Nucleus accumbens (tissue), 56 donors: ENCODE measurements at regions not wholly inside any gene's neighbourhood (a gene's known extent, or its start where the extent isn't known, plus 50 kb on each side); places are given as distances from the start of the nearest gene placed in this dataset.
A peak's percentile ranks its signal among the peaks of the same experiment; 100 is the strongest.

Experiments used
- DNase-seq, 56 donors: peaks; one replicate each; lab custom pipeline; 2025; lab: John Stamatoyannopoulos, UW

GRCh38 chr7:84354866-84355265 lies 160.3 kb upstream of the SEMA3A start:
- no peak for DNase-seq

GRCh38 chr7:84354030-84354429 lies 159.4 kb upstream of the SEMA3A start:
- no peak for DNase-seq

- no peak for DNase-seq
Observed at GRCh38 chr7:84339306-84339705, 144.7 kb upstream of the SEMA3A start.

- no peak for DNase-seq
Observed at GRCh38 chr7:84337429-84337828, 142.8 kb upstream of the SEMA3A start.

GRCh38 chr7:84336766-84337165 lies 142.2 kb upstream of the SEMA3A start:
- DNase-seq = no peak

- no peak for DNase-seq
Observed at GRCh38 chr7:84336303-84336702, 141.7 kb upstream of the SEMA3A start.

- DNase-seq = no peak
Observed at GRCh38 chr7:84331616-84332015, 137.0 kb upstream of the SEMA3A start.

- no peak for DNase-seq
Observed at GRCh38 chr7:84328571-84328970, 134.0 kb upstream of the SEMA3A start.

- no peak for DNase-seq
Observed at GRCh38 chr7:84324136-84324630, 129.6 kb upstream of the SEMA3A start.

GRCh38 chr7:84317536-84317935 lies 122.9 kb upstream of the SEMA3A start:
- no peak for DNase-seq

- no peak for DNase-seq
Observed at GRCh38 chr7:84314263-84314662, 119.7 kb upstream of the SEMA3A start.

GRCh38 chr7:84304407-84304806 lies 109.8 kb upstream of the SEMA3A start:
- DNase-seq = no peak

- DNase-seq = no peak
Observed at GRCh38 chr7:84302949-84303348, 108.4 kb upstream of the SEMA3A start.

GRCh38 chr7:84297616-84298015 lies 103.0 kb upstream of the SEMA3A start:
- no peak for DNase-seq

- no peak for DNase-seq
Observed at GRCh38 chr7:84294847-84295455, 100.4 kb upstream of the SEMA3A start.

- DNase-seq = no peak
Observed at GRCh38 chr7:84294391-84294790, 99.8 kb upstream of the SEMA3A start.

- DNase-seq = no peak
Observed at GRCh38 chr7:84291756-84292155, 97.2 kb upstream of the SEMA3A start.

- no peak for DNase-seq
Observed at GRCh38 chr7:84283798-84284197, 89.2 kb upstream of the SEMA3A start.

GRCh38 chr7:84281518-84281917 lies 86.9 kb upstream of the SEMA3A start:
- DNase-seq = no peak

- DNase-seq = no peak
Observed at GRCh38 chr7:84277628-84278224, 83.1 kb upstream of the SEMA3A start.

- DNase-seq = no peak
Observed at GRCh38 chr7:84274029-84274638, 79.5 kb upstream of the SEMA3A start.

GRCh38 chr7:84271543-84271942 lies 77.0 kb upstream of the SEMA3A start:
- peak in 6 of 56 donors; percentile 2 to 27 (median 14) for DNase-seq
